ENCODE measurements at regions not wholly inside any gene's neighbourhood (a gene's known extent, or its start where the extent isn't known, plus 50 kb on each side); places are given as distances from the start of the nearest gene placed in this dataset.

GRCh38 chr4:29013341-29013740 is 1706.8 kb upstream of the PCDH7 start:
- H3K79me2 ChIP-seq (replicated peaks; ENCODE audit: insufficient read depth) = no peaks in the 10 kb centered on the region
- H3K27me3 ChIP-seq (ENCODE audit: insufficient read depth) = no peaks in the 10 kb centered on the region
- no peaks in the 10 kb centered on the region for H3K36me3 ChIP-seq (ENCODE audit: insufficient read depth)
- DNase-seq (ENCODE audit: low spot score) (no peak), ATAC-seq (no peak)
- H3K9me2 ChIP-seq (ENCODE audit: insufficient read depth) = no peaks in the 10 kb centered on the region
- H3K27ac Mint-ChIP-seq = no peak overlapping the region
- no peak overlapping the region for H3K4me2 ChIP-seq
- TF ChIP-seq, protein P1, sequence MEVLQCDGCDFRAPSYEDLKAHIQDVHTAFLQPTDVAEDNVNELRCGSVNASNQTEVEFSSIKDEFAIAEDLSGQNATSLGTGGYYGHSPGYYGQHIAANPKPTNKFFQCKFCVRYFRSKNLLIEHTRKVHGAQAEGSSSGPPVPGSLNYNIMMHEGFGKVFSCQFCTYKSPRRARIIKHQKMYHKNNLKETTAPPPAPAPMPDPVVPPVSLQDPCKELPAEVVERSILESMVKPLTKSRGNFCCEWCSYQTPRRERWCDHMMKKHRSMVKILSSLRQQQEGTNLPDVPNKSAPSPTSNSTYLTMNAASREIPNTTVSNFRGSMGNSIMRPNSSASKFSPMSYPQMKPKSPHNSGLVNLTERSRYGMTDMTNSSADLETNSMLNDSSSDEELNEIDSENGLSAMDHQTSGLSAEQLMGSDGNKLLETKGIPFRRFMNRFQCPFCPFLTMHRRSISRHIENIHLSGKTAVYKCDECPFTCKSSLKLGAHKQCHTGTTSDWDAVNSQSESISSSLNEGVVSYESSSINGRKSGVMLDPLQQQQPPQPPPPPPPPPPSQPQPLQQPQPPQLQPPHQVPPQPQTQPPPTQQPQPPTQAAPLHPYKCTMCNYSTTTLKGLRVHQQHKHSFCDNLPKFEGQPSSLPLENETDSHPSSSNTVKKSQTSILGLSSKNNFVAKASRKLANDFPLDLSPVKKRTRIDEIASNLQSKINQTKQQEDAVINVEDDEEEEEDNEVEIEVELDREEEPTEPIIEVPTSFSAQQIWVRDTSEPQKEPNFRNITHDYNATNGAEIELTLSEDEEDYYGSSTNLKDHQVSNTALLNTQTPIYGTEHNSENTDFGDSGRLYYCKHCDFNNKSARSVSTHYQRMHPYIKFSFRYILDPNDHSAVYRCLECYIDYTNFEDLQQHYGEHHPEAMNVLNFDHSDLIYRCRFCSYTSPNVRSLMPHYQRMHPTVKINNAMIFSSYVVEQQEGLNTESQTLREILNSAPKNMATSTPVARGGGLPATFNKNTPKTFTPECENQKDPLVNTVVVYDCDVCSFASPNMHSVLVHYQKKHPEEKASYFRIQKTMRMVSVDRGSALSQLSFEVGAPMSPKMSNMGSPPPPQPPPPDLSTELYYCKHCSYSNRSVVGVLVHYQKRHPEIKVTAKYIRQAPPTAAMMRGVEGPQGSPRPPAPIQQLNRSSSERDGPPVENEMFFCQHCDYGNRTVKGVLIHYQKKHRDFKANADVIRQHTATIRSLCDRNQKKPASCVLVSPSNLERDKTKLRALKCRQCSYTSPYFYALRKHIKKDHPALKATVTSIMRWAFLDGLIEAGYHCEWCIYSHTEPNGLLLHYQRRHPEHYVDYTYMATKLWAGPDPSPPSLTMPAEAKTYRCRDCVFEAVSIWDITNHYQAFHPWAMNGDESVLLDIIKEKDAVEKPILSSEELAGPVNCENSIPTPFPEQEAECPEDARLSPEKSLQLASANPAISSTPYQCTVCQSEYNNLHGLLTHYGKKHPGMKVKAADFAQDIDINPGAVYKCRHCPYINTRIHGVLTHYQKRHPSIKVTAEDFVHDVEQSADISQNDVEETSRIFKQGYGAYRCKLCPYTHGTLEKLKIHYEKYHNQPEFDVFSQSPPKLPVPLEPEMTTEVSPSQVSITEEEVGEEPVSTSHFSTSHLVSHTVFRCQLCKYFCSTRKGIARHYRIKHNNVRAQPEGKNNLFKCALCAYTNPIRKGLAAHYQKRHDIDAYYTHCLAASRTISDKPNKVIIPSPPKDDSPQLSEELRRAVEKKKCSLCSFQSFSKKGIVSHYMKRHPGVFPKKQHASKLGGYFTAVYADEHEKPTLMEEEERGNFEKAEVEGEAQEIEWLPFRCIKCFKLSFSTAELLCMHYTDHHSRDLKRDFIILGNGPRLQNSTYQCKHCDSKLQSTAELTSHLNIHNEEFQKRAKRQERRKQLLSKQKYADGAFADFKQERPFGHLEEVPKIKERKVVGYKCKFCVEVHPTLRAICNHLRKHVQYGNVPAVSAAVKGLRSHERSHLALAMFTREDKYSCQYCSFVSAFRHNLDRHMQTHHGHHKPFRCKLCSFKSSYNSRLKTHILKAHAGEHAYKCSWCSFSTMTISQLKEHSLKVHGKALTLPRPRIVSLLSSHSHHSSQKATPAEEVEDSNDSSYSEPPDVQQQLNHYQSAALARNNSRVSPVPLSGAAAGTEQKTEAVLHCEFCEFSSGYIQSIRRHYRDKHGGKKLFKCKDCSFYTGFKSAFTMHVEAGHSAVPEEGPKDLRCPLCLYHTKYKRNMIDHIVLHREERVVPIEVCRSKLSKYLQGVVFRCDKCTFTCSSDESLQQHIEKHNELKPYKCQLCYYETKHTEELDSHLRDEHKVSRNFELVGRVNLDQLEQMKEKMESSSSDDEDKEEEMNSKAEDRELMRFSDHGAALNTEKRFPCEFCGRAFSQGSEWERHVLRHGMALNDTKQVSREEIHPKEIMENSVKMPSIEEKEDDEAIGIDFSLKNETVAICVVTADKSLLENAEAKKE (CRISPR knock-in tag; IDR thresholded peaks at IDR 0.05) = no peak
- TF ChIP-seq STAT1 (IDR thresholded peaks at IDR 0.05; ENCODE audit: unreplicated experiment) (no peak), CREB1 (CRISPR knock-in tag; IDR thresholded peaks at IDR 0.05; ENCODE audit: low read depth) (no peak), EZH2 (IDR thresholded peaks at IDR 0.05; ENCODE audit: low read depth, unreplicated experiment) (no peak), REST (IDR thresholded peaks at IDR 0.05; ENCODE audit: unreplicated experiment) (no peak), ZNF331 (CRISPR knock-in tag; IDR thresholded peaks at IDR 0.05; ENCODE audit: low read depth) (no peak)
- TF ChIP-seq, protein P2, sequence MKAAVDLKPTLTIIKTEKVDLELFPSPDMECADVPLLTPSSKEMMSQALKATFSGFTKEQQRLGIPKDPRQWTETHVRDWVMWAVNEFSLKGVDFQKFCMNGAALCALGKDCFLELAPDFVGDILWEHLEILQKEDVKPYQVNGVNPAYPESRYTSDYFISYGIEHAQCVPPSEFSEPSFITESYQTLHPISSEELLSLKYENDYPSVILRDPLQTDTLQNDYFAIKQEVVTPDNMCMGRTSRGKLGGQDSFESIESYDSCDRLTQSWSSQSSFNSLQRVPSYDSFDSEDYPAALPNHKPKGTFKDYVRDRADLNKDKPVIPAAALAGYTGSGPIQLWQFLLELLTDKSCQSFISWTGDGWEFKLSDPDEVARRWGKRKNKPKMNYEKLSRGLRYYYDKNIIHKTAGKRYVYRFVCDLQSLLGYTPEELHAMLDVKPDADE (IDR thresholded peaks at IDR 0.05) = no peak
- H3K4me1 ChIP-seq (ENCODE audit: insufficient read depth) = peaks cover 18% of the 10 kb centered on the region; the same call in 1 of the 2 replicates
- H4K20me1 ChIP-seq (replicated peaks; ENCODE audit: insufficient read depth) = no peaks in the 10 kb centered on the region
- no peak overlapping the region for H3K4me3 ChIP-seq
- no peaks in the 10 kb centered on the region for H3K27me3 Mint-ChIP-seq (ENCODE audit: insufficient read depth, low read depth, poor library complexity)
- H3K4me3 Mint-ChIP-seq = no peak overlapping the region
- H3K4me1 Mint-ChIP-seq = peaks cover 17% of the 10 kb centered on the region
- no peak overlapping the region for H2AFZ ChIP-seq
- no peak overlapping the region for H3K27ac ChIP-seq (ENCODE audit: low read depth)
- no peaks in the 10 kb centered on the region for H3F3A ChIP-seq (replicated peaks; ENCODE audit: low read depth)
- H3K36me3 Mint-ChIP-seq (ENCODE audit: low read depth) = no peaks in the 10 kb centered on the region
- H3K9me3 Mint-ChIP-seq = no peaks in the 10 kb centered on the region; the same call in 2 of the 3 replicates
